ENCODE measurements at regions not wholly inside any gene's neighbourhood (a gene's known extent, or its start where the extent isn't known, plus 50 kb on each side); places are given as distances from the start of the nearest gene placed in this dataset.

DNA sequence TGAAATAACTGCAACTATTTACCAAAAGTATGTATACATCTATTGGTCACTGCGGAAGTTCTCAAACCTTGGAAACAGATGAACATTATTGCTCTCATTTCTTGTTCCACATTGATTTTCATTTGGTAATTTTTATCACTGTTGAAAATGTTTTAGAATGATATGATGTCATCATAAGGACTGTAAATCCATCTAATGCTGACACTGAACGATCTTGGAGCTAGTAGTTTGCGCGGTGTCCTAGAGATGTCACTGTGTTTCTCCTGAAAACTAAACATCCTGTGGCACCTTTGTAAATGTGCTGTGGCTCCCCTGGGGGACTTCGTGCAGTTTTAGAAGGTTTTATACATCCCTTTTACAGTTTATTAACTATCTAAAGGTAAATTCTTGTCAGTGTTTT is 73.5 kb downstream of the DNAJB9 start:
- no TSS peak for BruUV-seq (replicated peaks)
- H3K4me3 ChIP-seq (replicated peaks in 1 of 3; ENCODE audit: insufficient read depth in 1 of 3, low read depth in 2 of 3, low read length in 3 of 3) = no peak overlapping the region
- H3K4me1 ChIP-seq (ENCODE audit: insufficient read depth, low read length) = no peaks in the 10 kb centered on the region
- no peak overlapping the region for H2AFZ ChIP-seq (ENCODE audit: low read length)
- no peaks in the 10 kb centered on the region for H4K20me1 ChIP-seq (ENCODE audit: insufficient read depth, low read length)
- no peak overlapping the region for H3K9ac ChIP-seq (ENCODE audit: insufficient read depth, low read depth, low read length)
- WGBS (ENCODE audit: low lambda C conversion rate) = 51% methylated on average over 5 of the region's 5 CpGs
- no peaks in the 10 kb centered on the region for H3K27me3 ChIP-seq (ENCODE audit: control insufficient read depth in 1 of 2, insufficient read depth in 2 of 2, low read length in 2 of 2)
- ATAC-seq (no peak), DNase-seq (ENCODE audit: low spot score) (no peak), FAIRE-seq (no peak)
- no peaks in the 10 kb centered on the region for H3K79me2 ChIP-seq (ENCODE audit: insufficient read depth, low read length)
- intact Hi-C loops (cut with micrococcal nuclease; ENCODE audit: unreplicated experiment) (no loop called here), in situ Hi-C loops (cut with HindIII; ENCODE audit: extremely low pct_ligation_motif_present, low pct_unique_long_range_greater_than_20kb) (no loop called here)
- no peaks in the 10 kb centered on the region for H3K36me3 ChIP-seq (replicated peaks in 1 of 2; ENCODE audit: control insufficient read depth in 1 of 2, insufficient read depth in 2 of 2, low read length in 2 of 2)
- no peaks in the 10 kb centered on the region for H3K9me3 ChIP-seq (ENCODE audit: low read length)
- POLR2A ChIA-PET = no interaction called here
- no peak overlapping the region for H3K27ac ChIP-seq (ENCODE audit: extremely low read length, insufficient read depth, low read length)
- H3K4me2 ChIP-seq (ENCODE audit: low read depth, low read length) = no peak overlapping the region
- TF ChIP-seq ATF7 (IDR thresholded peaks at IDR 0.05) (peak; percentile 68), ATF7 (CRISPR knock-in tag; IDR thresholded peaks at IDR 0.05) (no peak), ZNF687 (CRISPR knock-in tag; IDR thresholded peaks at IDR 0.05) (no peak), CCDC6 (CRISPR knock-in tag; IDR thresholded peaks at IDR 0.05) (no peak), PHF5A (CRISPR knock-in tag; IDR thresholded peaks at IDR 0.05; ENCODE audit: low read depth, unreplicated experiment) (no peak), NR1H2 (CRISPR knock-in tag; IDR thresholded peaks at IDR 0.05; ENCODE audit: borderline replicate concordance, low read depth) (no peak), ZBTB10 (CRISPR knock-in tag; IDR thresholded peaks at IDR 0.05; ENCODE audit: borderline replicate concordance) (no peak), RFX1 (IDR thresholded peaks at IDR 0.05) (no peak)
- CTCF ChIA-PET (ENCODE audit: low intra/inter-chr PET ratio, low total read pairs) = no interaction called here
